HepG2 (cell line): ENCODE measurements at regions not wholly inside any gene's neighbourhood (a gene's known extent, or its start where the extent isn't known, plus 50 kb on each side); places are given as distances from the start of the nearest gene placed in this dataset.

ENCODE experiments used
- ATAC-seq: fragments of 200-7000 bp; cut with Tn5 transposase; 3 replicates; pipeline ENCODE4 v1.9.1; 2020; ENCODE audit warnings: mild to moderate bottlenecking, moderate library complexity
- BruUV-seq: library from RNA; stranded (reverse); fragments of 400-500 nt; replicated peaks from 2 replicates; lab custom pipeline; 2021; lab: Mats Ljungman, UMichigan
- CTCF ChIA-PET: fragments of 300-600 bp; formaldehyde crosslinking; extraction: SDS; loops from one replicate; lab custom pipeline; 2021; ENCODE audit warnings: low total read pairs, inconsistent platforms, low intra/inter-chr PET ratio; lab: Yijun Ruan, JAX
- POLR2A ChIA-PET: fragments of 350-600 bp; sonication (Branson Sonifier 250); formaldehyde crosslinking; loops from one replicate; lab custom pipeline; 2020; ENCODE audit warnings: antibody characterized with exemption, inconsistent platforms; lab: Yijun Ruan, JAX
- DNase-seq: peaks from one replicate; pipeline ENCODE4 v3.0.0-alpha.2; 2015; ENCODE audit warnings: low spot score
- FAIRE-seq: peaks from 3 replicates; lab custom pipeline; 2011; peaks lifted over from hg19 to GRCh38; lab: Jason Lieb, UNC
- H2AFZ ChIP-seq: one replicate; pipeline ENCODE4 v1.6.1; 2011; ENCODE audit warnings: low read length, inconsistent platforms
- H3K27ac ChIP-seq: fragments of 300-600 bp; 3 replicates; pipeline ENCODE4 v1.8.0; 2011; ENCODE audit warnings: mixed run types, mild to moderate bottlenecking, mixed read lengths, low read length, inconsistent platforms; ENCODE audit not compliant: insufficient read depth; ENCODE audit errors: extremely low read length
- H3K27me3 ChIP-seq, 2 experiments: fragments of 200-600 bp in 1 of 2; 2 replicates in 1 of 2; 3 replicates in 1 of 2; pipeline versions ENCODE4 v1.6.0 to v1.8.0; 2011; ENCODE audit warnings: low read length in 2 of 2, mild to moderate bottlenecking in 2 of 2, moderate library complexity in 2 of 2, inconsistent platforms in 1 of 2; ENCODE audit not compliant: insufficient read depth in 2 of 2, control insufficient read depth in 1 of 2
- H3K36me3 ChIP-seq, 2 experiments: fragments of 200-600 bp in 1 of 2; replicated peaks in 1 of 2; 2 replicates in 1 of 2; 3 replicates in 1 of 2; pipeline versions ENCODE4 v1.5.1 to v1.8.0; 2011; ENCODE audit warnings: low read length in 2 of 2, inconsistent platforms in 1 of 2; ENCODE audit not compliant: insufficient read depth in 2 of 2, control insufficient read depth in 1 of 2
- H3K4me1 ChIP-seq: 2 replicates; pipeline ENCODE4 v1.5.1; 2012; ENCODE audit warnings: low read length, inconsistent platforms; ENCODE audit not compliant: insufficient read depth
- H3K4me2 ChIP-seq: 2 replicates; pipeline ENCODE4 v1.6.0; 2011; ENCODE audit warnings: low read depth, low read length, inconsistent platforms
- H3K4me3 ChIP-seq, 3 experiments: fragments of 200-600 bp in 1 of 3; sonication (generic), shearing (Covaris generic) in 1 of 3; replicated peaks in 1 of 3; 2 replicates each; pipeline ENCODE4 v1.5.1; 2011 to 2016; ENCODE audit warnings: low read length in 3 of 3, inconsistent platforms in 2 of 3, low read depth in 2 of 3, mild to moderate bottlenecking in 2 of 3, control low read depth in 1 of 3, mixed read lengths in 1 of 3; ENCODE audit not compliant: insufficient read depth in 1 of 3
- H3K79me2 ChIP-seq: one replicate; pipeline ENCODE4 v1.6.1; 2011; ENCODE audit warnings: low read length, inconsistent platforms; ENCODE audit not compliant: insufficient read depth
- H3K9ac ChIP-seq: 2 replicates; pipeline ENCODE4 v1.6.0; 2011; ENCODE audit warnings: mild to moderate bottlenecking, low read depth, low read length, inconsistent platforms; ENCODE audit not compliant: insufficient read depth
- H3K9me3 ChIP-seq: 2 replicates; pipeline ENCODE4 v1.5.1; 2012; ENCODE audit warnings: mild to moderate bottlenecking, low read length
- H4K20me1 ChIP-seq: 2 replicates; pipeline ENCODE4 v1.6.0; 2011; ENCODE audit warnings: inconsistent platforms, mild to moderate bottlenecking, low read length, moderate library complexity; ENCODE audit not compliant: insufficient read depth
- CENPX ChIP-seq: sonication (generic); formaldehyde crosslinking; IDR thresholded peaks from 2 replicates; pipeline ENCODE4 v1.9.0; 2021; ENCODE audit warnings: mild to moderate bottlenecking, missing genetic modification reagents, moderate library complexity
- DNMT1 ChIP-seq: sonication (generic); formaldehyde crosslinking; IDR thresholded peaks from 2 replicates; pipeline ENCODE4 v1.5.1; 2020; ENCODE audit warnings: mild to moderate bottlenecking, missing genetic modification reagents
- FOXJ3 ChIP-seq: sonication (generic); formaldehyde crosslinking; IDR thresholded peaks from 2 replicates; pipeline ENCODE4 v1.4.0; 2020; ENCODE audit warnings: missing genetic modification reagents, mild to moderate bottlenecking, borderline replicate concordance
- GTF2F1 ChIP-seq: fragments of 150-350 bp; IDR thresholded peaks from 2 replicates; pipeline ENCODE4 v1.6.1; 2014; ENCODE audit warnings: low read length
- KDM5B ChIP-seq: sonication (generic); formaldehyde crosslinking; IDR thresholded peaks from 2 replicates; pipeline ENCODE4 v1.4.0; 2020; ENCODE audit warnings: missing genetic modification reagents, mild to moderate bottlenecking, borderline replicate concordance
- MBD4 ChIP-seq: IDR thresholded peaks from 2 replicates; pipeline ENCODE4 v1.6.1; 2012; ENCODE audit warnings: low read length, inconsistent platforms, borderline replicate concordance
- POGK ChIP-seq: sonication (generic); formaldehyde crosslinking; conservative IDR thresholded peaks from 2 replicates; pipeline ENCODE4 v1.8.0; 2022; ENCODE audit warnings: mild to moderate bottlenecking, moderate library complexity, missing genetic modification reagents
- PRDM15 ChIP-seq: sonication (generic); formaldehyde crosslinking; IDR thresholded peaks from 2 replicates; pipeline ENCODE4 v1.4.0; 2020; ENCODE audit warnings: missing genetic modification reagents
- RAD21 ChIP-seq: fragments of 450-650 bp; formaldehyde crosslinking; IDR thresholded peaks from 2 replicates; pipeline ENCODE4 v1.5.0; 2020; ENCODE audit warnings: mild to moderate bottlenecking
- RNF2 ChIP-seq: fragments of 450-650 bp; conservative IDR thresholded peaks from 2 replicates; pipeline ENCODE4 v1.6.1; 2016; ENCODE audit warnings: low read depth
- SP4 ChIP-seq: sonication (generic); formaldehyde crosslinking; IDR thresholded peaks from 2 replicates; pipeline ENCODE4 v1.8.1; 2023; ENCODE audit warnings: mild to moderate bottlenecking, missing genetic modification reagents
- ZBTB21 ChIP-seq: sonication (generic); formaldehyde crosslinking; IDR thresholded peaks from 2 replicates; pipeline ENCODE4 v1.4.0; 2020; ENCODE audit warnings: missing genetic modification reagents
- ZNF207 ChIP-seq: fragments of 450-650 bp; IDR thresholded peaks from 2 replicates; pipeline ENCODE4 v1.6.1; 2016; ENCODE audit warnings: antibody characterized with exemption, borderline replicate concordance
- ZNF251 ChIP-seq: sonication (generic); formaldehyde crosslinking; IDR thresholded peaks from 2 replicates; pipeline ENCODE4 v1.9.0; 2021; ENCODE audit warnings: mild to moderate bottlenecking, missing genetic modification reagents
- ZNF431 ChIP-seq: sonication (generic); formaldehyde crosslinking; IDR thresholded peaks from 2 replicates; pipeline ENCODE4 v1.9.0; 2022; ENCODE audit warnings: missing genetic modification reagents, low read depth, mild to moderate bottlenecking, borderline replicate concordance
- ZNF883 ChIP-seq: sonication (generic); formaldehyde crosslinking; IDR thresholded peaks from 2 replicates; pipeline ENCODE4 v1.5.1; 2020; ENCODE audit warnings: mild to moderate bottlenecking, missing genetic modification reagents; ENCODE audit errors: not compliant biosample characterization
- WGBS: methylation state at CpG from one replicate; pipeline ENCODE4 v1.1.6; 2017; ENCODE audit warnings: low lambda C conversion rate; 5-methylcytosine and 5-hydroxymethylcytosine counted together
- in situ Hi-C: cut with HindIII; loops from 2 replicates; pipeline ENCODE4 v1.10.0; 2017; ENCODE audit warnings: low pct_unique_long_range_greater_than_20kb; ENCODE audit not compliant: extremely low pct_ligation_motif_present
- intact Hi-C: fragments of 100-400 bp; cut with micrococcal nuclease; formaldehyde crosslinking; loops from one replicate; pipeline ENCODE4 v1.10.0; 2022; ENCODE audit not compliant: unreplicated experiment
- TF ChIP-seq, protein P1 (sequence below): sonication (generic); formaldehyde crosslinking; IDR thresholded peaks from 2 replicates; pipeline ENCODE4 v1.5.1; 2020; ENCODE audit warnings: missing genetic modification reagents, mild to moderate bottlenecking, borderline replicate concordance

GRCh38 chr5:2836133-2836532 is 84.7 kb upstream of the IRX2 start (continued):
- TF ChIP-seq POGK (CRISPR knock-in tag) (no peak), ZNF251 (CRISPR knock-in tag) (no peak), DNMT1 (CRISPR knock-in tag) (no peak), RAD21 (CRISPR knock-in tag) (no peak), ZBTB21 (CRISPR knock-in tag) (no peak)

- no TSS peak for BruUV-seq
- 2% methylated on average over 11 of the region's 11 CpGs for WGBS
- POLR2A ChIA-PET = no interaction called here
These were observed 82.1 kb upstream of the IRX2 start for GRCh38 chr5:2833556-2833955.

More at GRCh38 chr5:2833556-2833955, 82.1 kb upstream of the IRX2 start:
- no peaks in the 10 kb centered on the region for H3K79me2 ChIP-seq
- no peak overlapping the region for H3K4me2 ChIP-seq
- no peak overlapping the region for H3K27ac ChIP-seq
- no peak for FAIRE-seq
- no peak overlapping the region for H3K4me3 ChIP-seq
- no peak overlapping the region for H3K9ac ChIP-seq
- H3K36me3 ChIP-seq = no peaks in the 10 kb centered on the region
- H4K20me1 ChIP-seq = no peaks in the 10 kb centered on the region
- no peak for DNase-seq
- CTCF ChIA-PET = no interaction called here
- no peak for ATAC-seq
- H3K27me3 ChIP-seq = no peaks in the 10 kb centered on the region; a peak in 1 of 5 replicates
- no peaks in the 10 kb centered on the region for H3K4me1 ChIP-seq
- TF ChIP-seq SP4 (CRISPR knock-in tag) = no peak
- TF ChIP-seq ZNF431 (CRISPR knock-in tag) = no peak
- TF ChIP-seq FOXJ3 (CRISPR knock-in tag) = no peak
- no peak for TF ChIP-seq KDM5B (CRISPR knock-in tag)
- TF ChIP-seq MBD4 = no peak
- no peak for TF ChIP-seq PRDM15 (CRISPR knock-in tag)
- no peak for TF ChIP-seq ZNF883 (CRISPR knock-in tag)
- no peak for TF ChIP-seq ZNF207
- TF ChIP-seq RNF2 = no peak
- TF ChIP-seq CENPX (CRISPR knock-in tag) = no peak
- TF ChIP-seq, protein P1, sequence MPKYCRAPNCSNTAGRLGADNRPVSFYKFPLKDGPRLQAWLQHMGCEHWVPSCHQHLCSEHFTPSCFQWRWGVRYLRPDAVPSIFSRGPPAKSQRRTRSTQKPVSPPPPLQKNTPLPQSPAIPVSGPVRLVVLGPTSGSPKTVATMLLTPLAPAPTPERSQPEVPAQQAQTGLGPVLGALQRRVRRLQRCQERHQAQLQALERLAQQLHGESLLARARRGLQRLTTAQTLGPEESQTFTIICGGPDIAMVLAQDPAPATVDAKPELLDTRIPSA = no peak
- TF ChIP-seq GTF2F1 = no peak
- H2AFZ ChIP-seq = no peak overlapping the region
- in situ Hi-C loops = no loop called here
- no peaks in the 10 kb centered on the region for H3K9me3 ChIP-seq
- intact Hi-C loops = no loop called here
